CD8-positive, alpha-beta memory T cell (primary cell): ENCODE measurements at regions not wholly inside any gene's neighbourhood (a gene's known extent, or its start where the extent isn't known, plus 50 kb on each side); places are given as distances from the start of the nearest gene placed in this dataset.

Experiments
- CTCF ChIA-PET: fragments of 350-600 bp; sonication (Branson Sonifier 250); formaldehyde crosslinking; loops from one replicate; lab custom pipeline; 2021; ENCODE audit warnings: antibody characterized with exemption; lab: Charles Lee
- POLR2A ChIA-PET: fragments of 350-600 bp; sonication (Branson Sonifier 250); formaldehyde crosslinking; loops from one replicate; lab custom pipeline; 2021; ENCODE audit warnings: antibody characterized with exemption; lab: Charles Lee
- DNase-seq, 5 donors: peaks; one replicate each; pipeline versions ENCODE4 v3.0.0 to v3.0.0-alpha.2; 2020 to 2022; ENCODE audit warnings: mixed read lengths in 1 of 5
- H3K27ac ChIP-seq: one replicate; pipeline ENCODE4 v1.7.0; 2013; ENCODE audit warnings: low read depth, mild to moderate bottlenecking, low read length, moderate library complexity
- H3K27me3 ChIP-seq: 2 replicates; pipeline ENCODE4 v1.7.0; 2013; ENCODE audit warnings: low read length, mild to moderate bottlenecking; ENCODE audit not compliant: insufficient read depth, poor library complexity, severe bottlenecking
- H3K36me3 ChIP-seq: 2 replicates; pipeline ENCODE4 v1.7.0; 2013; ENCODE audit warnings: mild to moderate bottlenecking, low read length, moderate library complexity; ENCODE audit not compliant: insufficient read depth
- H3K4me1 ChIP-seq: 2 replicates; pipeline ENCODE4 v1.7.0; 2013; ENCODE audit warnings: mild to moderate bottlenecking, low read length, moderate library complexity; ENCODE audit not compliant: insufficient read depth
- H3K4me3 ChIP-seq: 2 replicates; pipeline ENCODE4 v1.7.0; 2013; ENCODE audit warnings: mild to moderate bottlenecking, low read length
- H3K9me3 ChIP-seq: 2 replicates; pipeline ENCODE4 v1.7.0; 2013; ENCODE audit warnings: mild to moderate bottlenecking, low read length
- H3K27ac Mint-ChIP-seq, 8 donors: one replicate each; pipeline ENCODE4 v1.8.0; 2020 to 2021; ENCODE audit warnings: mixed read lengths in 8 of 8, mild to moderate bottlenecking in 6 of 8, inconsistent platforms in 3 of 8, moderate library complexity in 3 of 8
- H3K27me3 Mint-ChIP-seq, 2 donors: one replicate each; pipeline ENCODE4 v1.8.0; 2020 to 2021; ENCODE audit warnings: mixed read lengths in 2 of 2, mild to moderate bottlenecking in 1 of 2, moderate library complexity in 1 of 2
- H3K36me3 Mint-ChIP-seq, 3 donors: one replicate each; pipeline ENCODE4 v1.8.0; 2020 to 2021; ENCODE audit warnings: mixed read lengths in 3 of 3, inconsistent platforms in 1 of 3, mild to moderate bottlenecking in 1 of 3
- H3K4me1 Mint-ChIP-seq, 3 donors: one replicate each; pipeline ENCODE4 v1.8.0; 2020 to 2021; ENCODE audit warnings: mixed read lengths in 3 of 3, inconsistent platforms in 1 of 3, mild to moderate bottlenecking in 1 of 3
- H3K4me3 Mint-ChIP-seq, 7 donors: one replicate each; pipeline ENCODE4 v1.8.0; 2020 to 2021; ENCODE audit warnings: mixed read lengths in 7 of 7, mild to moderate bottlenecking in 6 of 7, moderate library complexity in 4 of 7, inconsistent platforms in 2 of 7
- H3K9me3 Mint-ChIP-seq, 5 donors: one replicate each; pipeline ENCODE4 v1.8.0; 2020 to 2022; ENCODE audit warnings: mixed read lengths in 5 of 5, mild to moderate bottlenecking in 3 of 5, moderate library complexity in 2 of 5, inconsistent platforms in 1 of 5

- Histone ChIP-seq H3K9me3 (no peaks in the 10 kb centered on the region), H3K27me3 (no peaks in the 10 kb centered on the region), H3K4me3 (no peak overlapping the region), H3K27ac (no peak overlapping the region), H3K4me1 (no peaks in the 10 kb centered on the region), H3K36me3 (no peaks in the 10 kb centered on the region)
- no peak overlapping the region for H3K4me3 Mint-ChIP-seq
- no peak overlapping the region for H3K27ac Mint-ChIP-seq
- H3K4me1 Mint-ChIP-seq = peaks cover 0 to 12% (median 10%) of the 10 kb centered on the region in 3 donors
- DNase-seq = no peak
- H3K9me3 Mint-ChIP-seq = peaks cover 0 to 8% (median 0%) of the 10 kb centered on the region in 5 donors
- H3K27me3 Mint-ChIP-seq = peaks cover 0 to 1% of the 10 kb centered on the region in 2 donors
- CTCF ChIA-PET = no interaction called here
- POLR2A ChIA-PET = no interaction called here
- H3K36me3 Mint-ChIP-seq = peaks cover 1 to 48% (median 3%) of the 10 kb centered on the region in 3 donors
Measured at GRCh38 chr2:18682681-18683080, 93.3 kb upstream of the NT5C1B start.

- peaks cover 5% of the 10 kb centered on the region for H3K9me3 ChIP-seq
- H3K9me3 Mint-ChIP-seq = peaks cover 20 to 54% (median 30%) of the 10 kb centered on the region in 5 donors
- no peak overlapping the region for H3K27ac ChIP-seq
- H3K27ac Mint-ChIP-seq = no peak overlapping the region
- no peak for DNase-seq
- no peak overlapping the region for H3K4me3 ChIP-seq
- no peaks in the 10 kb centered on the region for H3K4me1 ChIP-seq
- CTCF ChIA-PET = no interaction called here
- peaks cover 0 to 4% (median 2%) of the 10 kb centered on the region in 3 donors for H3K4me1 Mint-ChIP-seq
- no peaks in the 10 kb centered on the region for H3K36me3 ChIP-seq
- POLR2A ChIA-PET = no interaction called here
- peaks cover 0 to 2% of the 10 kb centered on the region in 2 donors for H3K27me3 Mint-ChIP-seq
- no peaks in the 10 kb centered on the region for H3K27me3 ChIP-seq
- no peak overlapping the region for H3K4me3 Mint-ChIP-seq
- H3K36me3 Mint-ChIP-seq = peaks cover 12 to 82% (median 32%) of the 10 kb centered on the region in 3 donors
Measured at GRCh38 chr2:18677280-18677679, 87.9 kb upstream of the NT5C1B start.

- Mint-ChIP-seq H3K27ac (no peak overlapping the region), H3K4me1 (no peaks in the 10 kb centered on the region), H3K9me3 (peaks cover 27 to 67% (median 47%) of the 10 kb centered on the region in 5 donors), H3K36me3 (peaks cover 11 to 83% (median 52%) of the 10 kb centered on the region in 3 donors), H3K4me3 (no peak overlapping the region), H3K27me3 (peaks cover 0 to 2% of the 10 kb centered on the region in 2 donors)
- no peaks in the 10 kb centered on the region for H3K36me3 ChIP-seq
- ChIA-PET CTCF (no interaction called here), POLR2A (no interaction called here)
- no peak for DNase-seq
- peaks cover 5% of the 10 kb centered on the region for H3K9me3 ChIP-seq
- no peak overlapping the region for H3K4me3 ChIP-seq
- H3K4me1 ChIP-seq = no peaks in the 10 kb centered on the region
- H3K27ac ChIP-seq = no peak overlapping the region
- no peaks in the 10 kb centered on the region for H3K27me3 ChIP-seq
Measured at GRCh38 chr2:18674309-18674708, 84.9 kb upstream of the NT5C1B start.

GRCh38 chr2:18671363-18671762, 82.0 kb upstream of the NT5C1B start:
- Mint-ChIP-seq H3K27ac (no peak overlapping the region), H3K36me3 (peaks cover 10 to 83% (median 63%) of the 10 kb centered on the region in 3 donors), H3K4me1 (no peaks in the 10 kb centered on the region), H3K9me3 (peaks cover 36 to 62% (median 43%) of the 10 kb centered on the region in 5 donors), H3K27me3 (no peaks in the 10 kb centered on the region), H3K4me3 (no peak overlapping the region)
- Histone ChIP-seq H3K4me1 (no peaks in the 10 kb centered on the region), H3K4me3 (no peak overlapping the region), H3K36me3 (no peaks in the 10 kb centered on the region), H3K9me3 (peaks cover 5% of the 10 kb centered on the region), H3K27me3 (no peaks in the 10 kb centered on the region), H3K27ac (no peak overlapping the region)
- no peak for DNase-seq
- POLR2A ChIA-PET = no interaction called here
- CTCF ChIA-PET = interaction anchor here (1.0 kb wide), 1 partner anchor 9 kb away, joined by 3 read pairs; no protein-coding TSS in a partner anchor

- Mint-ChIP-seq H3K9me3 (peaks cover 15 to 37% (median 21%) of the 10 kb centered on the region in 5 donors), H3K4me1 (peaks cover 0 to 6% (median 5%) of the 10 kb centered on the region in 3 donors), H3K27ac (no peak overlapping the region), H3K27me3 (no peaks in the 10 kb centered on the region), H3K4me3 (no peak overlapping the region), H3K36me3 (peaks cover 9 to 73% (median 51%) of the 10 kb centered on the region in 3 donors)
- no peaks in the 10 kb centered on the region for H3K4me1 ChIP-seq
- H3K9me3 ChIP-seq = no peaks in the 10 kb centered on the region
- no peak overlapping the region for H3K4me3 ChIP-seq
- H3K36me3 ChIP-seq = no peaks in the 10 kb centered on the region
- ChIA-PET POLR2A (no interaction called here), CTCF (no interaction called here)
- no peak for DNase-seq
- no peaks in the 10 kb centered on the region for H3K27me3 ChIP-seq
- H3K27ac ChIP-seq = no peak overlapping the region
Measured at GRCh38 chr2:18668221-18668620, 78.9 kb upstream of the NT5C1B start.

GRCh38 chr2:18664421-18664820, 75.1 kb upstream of the NT5C1B start:
- H3K9me3 Mint-ChIP-seq = peaks cover 0 to 14% (median 4%) of the 10 kb centered on the region in 5 donors
- no peak overlapping the region for H3K4me3 Mint-ChIP-seq
- CTCF ChIA-PET = no interaction called here
- no peaks in the 10 kb centered on the region for H3K27me3 ChIP-seq
- no peaks in the 10 kb centered on the region for H3K27me3 Mint-ChIP-seq
- no peaks in the 10 kb centered on the region for H3K9me3 ChIP-seq
- no peak overlapping the region for H3K27ac ChIP-seq
- peak overlapping the region in 1 of 8 donors; percentile 58 for H3K27ac Mint-ChIP-seq
- peaks cover 0 to 6% (median 5%) of the 10 kb centered on the region in 3 donors for H3K4me1 Mint-ChIP-seq
- H3K36me3 ChIP-seq = no peaks in the 10 kb centered on the region
- H3K4me1 ChIP-seq = no peaks in the 10 kb centered on the region
- POLR2A ChIA-PET = no interaction called here
- H3K36me3 Mint-ChIP-seq = peaks cover 7 to 50% (median 27%) of the 10 kb centered on the region in 3 donors
- no peak overlapping the region for H3K4me3 ChIP-seq
- DNase-seq = no peak

- no peaks in the 10 kb centered on the region for H3K4me1 ChIP-seq
- DNase-seq = no peak
- no peak overlapping the region for H3K27ac ChIP-seq
- Mint-ChIP-seq H3K4me1 (peaks cover 0 to 6% (median 5%) of the 10 kb centered on the region in 3 donors), H3K9me3 (peaks cover 0 to 10% (median 4%) of the 10 kb centered on the region in 5 donors), H3K27ac (peak overlapping the region in 2 of 8 donors; percentile 4 to 13), H3K36me3 (peaks cover 7 to 44% (median 26%) of the 10 kb centered on the region in 3 donors), H3K4me3 (no peak overlapping the region), H3K27me3 (no peaks in the 10 kb centered on the region)
- ChIA-PET CTCF (no interaction called here), POLR2A (no interaction called here)
- no peaks in the 10 kb centered on the region for H3K36me3 ChIP-seq
- H3K9me3 ChIP-seq = no peaks in the 10 kb centered on the region
- no peak overlapping the region for H3K4me3 ChIP-seq
- H3K27me3 ChIP-seq = no peaks in the 10 kb centered on the region
Measured at GRCh38 chr2:18663861-18664260, 74.5 kb upstream of the NT5C1B start.

GRCh38 chr2:18662689-18663088, 73.3 kb upstream of the NT5C1B start:
- CTCF ChIA-PET = no interaction called here
- POLR2A ChIA-PET = no interaction called here
- no peak overlapping the region for H3K4me3 Mint-ChIP-seq
- Histone ChIP-seq H3K4me1 (no peaks in the 10 kb centered on the region), H3K27me3 (no peaks in the 10 kb centered on the region), H3K9me3 (no peaks in the 10 kb centered on the region), H3K27ac (no peak overlapping the region), H3K4me3 (no peak overlapping the region), H3K36me3 (no peaks in the 10 kb centered on the region)
- H3K4me1 Mint-ChIP-seq = peaks cover 0 to 6% (median 5%) of the 10 kb centered on the region in 3 donors
- H3K27ac Mint-ChIP-seq = no peak overlapping the region
- no peaks in the 10 kb centered on the region for H3K27me3 Mint-ChIP-seq
- peaks cover 10 to 37% (median 20%) of the 10 kb centered on the region in 3 donors for H3K36me3 Mint-ChIP-seq
- H3K9me3 Mint-ChIP-seq = peaks cover 0 to 10% (median 4%) of the 10 kb centered on the region in 5 donors
- no peak for DNase-seq
